ENCODE measurements at regions not wholly inside any gene's neighbourhood (a gene's known extent, or its start where the extent isn't known, plus 50 kb on each side); places are given as distances from the start of the nearest gene placed in this dataset.

DNA sequence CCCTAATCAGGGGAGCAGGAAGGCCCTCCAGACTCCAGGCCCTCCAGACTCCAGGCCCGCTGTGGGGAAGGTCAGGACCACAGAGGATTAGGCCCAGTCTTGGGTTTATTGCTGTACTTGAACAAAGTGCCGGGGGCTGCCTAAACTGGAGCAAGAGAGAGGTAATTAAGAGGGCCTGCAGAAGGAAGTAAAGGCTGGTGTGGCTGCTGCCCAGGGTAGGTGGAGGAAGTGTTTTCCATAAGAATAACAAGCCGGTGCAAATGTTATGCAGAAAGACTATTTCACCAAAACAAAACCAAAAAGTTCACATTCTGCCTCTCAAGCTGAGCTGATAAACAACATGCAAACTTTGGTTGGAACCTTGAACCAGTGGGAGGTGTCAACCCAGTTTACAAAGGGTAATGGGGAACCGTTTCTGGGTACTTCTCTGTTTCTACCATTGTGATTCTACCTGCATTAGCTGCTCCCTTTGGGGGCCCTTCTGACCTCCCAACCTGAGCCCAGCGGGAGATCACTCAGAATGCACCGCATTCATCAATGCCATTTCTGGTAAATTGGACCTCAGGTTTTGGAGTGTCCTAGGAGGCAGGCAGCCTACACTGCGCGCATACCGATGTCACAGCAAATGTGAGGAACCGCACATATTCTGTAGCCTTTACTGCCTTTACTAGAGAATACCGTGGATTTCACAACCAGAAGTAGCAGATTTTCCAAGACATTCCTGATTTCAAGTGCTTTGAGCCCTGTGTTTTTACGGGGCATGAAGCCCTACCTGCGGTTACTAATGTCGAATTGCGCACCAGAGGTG lies 59.7 kb upstream of the BCOR start:
- no peak for DNase-seq

DNA sequence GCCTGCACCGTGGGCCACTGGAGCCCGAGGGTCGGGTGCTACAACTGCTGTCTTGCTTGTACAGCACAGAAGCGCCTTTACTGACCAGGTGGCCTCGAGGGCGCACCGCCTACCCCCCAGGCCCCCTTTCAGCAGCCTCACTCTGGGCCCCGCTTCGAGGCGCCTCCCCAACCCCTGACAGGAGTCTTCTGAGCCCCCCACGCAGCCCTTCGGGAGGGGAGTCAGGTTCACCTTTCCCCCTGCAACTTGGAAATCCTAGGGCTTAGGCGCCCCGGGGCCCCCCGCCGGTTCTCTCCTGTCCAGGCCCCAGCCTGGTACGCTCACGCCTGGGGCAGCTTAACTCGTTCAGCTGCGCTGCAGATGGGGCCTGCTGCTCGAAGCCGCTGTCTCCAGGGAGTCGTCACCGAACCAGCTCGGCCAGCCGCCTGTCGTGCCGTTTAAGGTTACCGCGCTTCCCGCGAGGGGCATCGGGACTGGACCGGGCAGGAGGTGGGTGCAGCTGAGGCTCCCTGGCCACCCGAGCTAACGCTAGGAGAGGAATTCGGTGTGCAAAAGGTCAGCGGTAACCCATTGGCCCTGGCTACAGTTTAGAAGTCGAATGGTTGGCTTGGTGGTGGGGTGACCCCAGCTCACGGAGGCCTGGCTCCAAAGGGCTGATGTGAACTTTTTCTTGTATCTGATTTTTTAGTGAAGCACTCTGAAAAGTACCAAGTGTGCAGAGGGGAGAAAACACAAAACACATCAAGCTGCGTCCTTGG lies 58.9 kb upstream of the BCOR start:
- no peak for DNase-seq

DNA sequence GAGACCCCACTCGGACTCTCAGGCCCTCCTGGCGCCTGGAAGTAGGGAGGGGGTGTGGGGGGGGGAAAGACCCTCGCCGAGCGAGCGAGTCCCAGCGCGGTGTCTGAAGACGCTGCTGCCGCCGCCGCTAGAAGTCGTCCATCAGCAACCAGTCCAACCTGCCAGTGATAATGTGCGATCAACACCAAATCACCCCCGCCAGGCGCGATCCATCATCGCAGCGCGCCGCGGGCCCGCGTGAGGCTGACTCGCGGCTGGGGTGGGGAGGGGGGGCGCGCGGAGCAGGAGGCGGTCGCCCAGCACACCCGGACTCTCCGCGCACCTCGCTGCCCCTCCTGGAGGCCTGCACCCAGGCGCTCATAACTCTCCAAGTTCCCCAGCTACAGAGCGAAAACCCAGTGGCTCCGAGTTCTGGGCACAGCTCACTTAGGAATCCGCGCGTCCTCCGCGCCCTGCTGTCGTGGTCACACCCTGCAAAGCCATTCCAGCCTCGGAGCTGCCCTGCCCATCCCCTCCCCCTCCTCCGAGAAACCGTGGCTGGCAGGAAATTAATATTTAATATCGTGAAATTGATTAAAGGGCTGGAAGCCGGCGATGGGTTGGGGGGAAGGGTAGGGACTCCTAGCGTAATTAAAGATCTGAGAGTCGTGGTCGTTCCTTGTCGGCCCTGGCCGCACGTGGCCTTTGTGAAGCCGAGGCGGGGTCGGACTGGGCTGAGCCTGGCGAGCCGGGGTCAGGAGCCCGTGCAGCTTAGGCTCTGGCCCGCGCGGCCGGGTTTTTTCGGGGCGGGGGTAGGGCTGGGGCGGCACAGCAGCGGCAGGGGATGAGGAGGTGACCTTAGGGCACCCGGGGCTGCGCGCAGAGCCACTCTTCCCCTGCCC lies 58.1 kb upstream of the BCOR start:
- no peak for DNase-seq

DNA sequence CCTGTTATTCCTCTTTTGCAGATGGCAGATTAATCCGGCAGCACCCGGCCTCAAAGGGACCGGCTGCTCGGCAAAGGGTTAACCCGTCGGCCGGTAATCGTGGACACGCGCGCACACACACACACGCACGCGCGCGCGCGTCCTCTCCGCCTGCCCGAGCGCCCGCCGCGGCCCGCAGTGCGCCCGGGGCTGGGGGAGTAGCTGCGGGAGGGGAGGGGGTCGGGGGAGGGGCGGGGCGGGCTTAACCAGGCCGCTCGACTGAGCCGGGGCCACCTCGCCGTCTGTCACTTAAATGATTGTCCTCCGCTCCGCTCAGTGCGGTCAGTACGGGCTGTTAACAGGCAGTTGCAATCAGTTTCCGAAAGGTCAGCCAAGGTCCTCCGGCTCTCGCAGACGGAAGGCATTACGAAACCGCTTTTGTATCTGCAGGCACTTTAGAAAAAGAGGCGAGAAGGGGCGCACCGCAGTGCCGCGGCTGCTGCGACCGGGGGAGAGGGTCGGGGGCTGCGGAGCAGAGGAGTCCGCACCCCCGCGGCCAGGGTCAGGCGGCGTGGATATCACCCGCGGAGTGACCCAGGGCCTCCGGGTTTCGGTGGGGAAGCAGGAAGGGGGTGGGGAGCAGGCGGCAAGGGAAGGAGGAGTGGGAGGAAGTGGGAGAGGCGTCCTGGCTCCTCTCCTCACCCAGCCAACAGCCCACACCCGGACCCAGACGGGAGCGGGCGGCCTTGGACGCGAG lies 57.3 kb upstream of the BCOR start:
- DNase-seq = no peak

DNA sequence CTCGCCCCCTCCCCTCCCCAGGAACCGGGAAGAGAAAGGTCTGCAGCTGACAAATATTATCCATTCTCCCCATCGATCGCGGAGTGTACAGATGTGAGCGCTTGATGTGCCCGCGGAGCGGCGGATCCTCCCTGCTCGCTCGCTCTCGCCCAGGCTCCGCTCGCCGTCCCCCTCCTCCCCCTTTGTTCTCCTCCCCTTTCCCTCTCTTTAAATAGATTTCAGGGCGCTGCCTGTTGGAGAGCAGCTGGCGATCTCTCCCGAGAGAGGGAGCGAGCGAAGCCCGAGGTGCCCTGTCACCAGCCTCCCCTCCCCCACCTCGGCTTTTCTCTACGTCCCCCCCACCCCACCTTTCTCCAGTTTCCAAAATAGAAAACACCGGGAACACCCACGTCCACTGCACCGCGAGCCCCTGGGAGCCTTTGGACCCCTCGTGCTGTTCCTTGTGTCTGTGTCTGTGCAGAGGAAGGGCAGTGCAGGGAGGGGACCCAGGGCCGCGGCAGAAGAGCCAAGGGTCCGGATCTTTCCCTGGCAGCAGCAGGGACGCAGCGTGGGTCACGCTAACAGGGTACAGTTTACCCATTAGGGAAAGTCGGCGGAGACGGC lies 56.6 kb upstream of the BCOR start:
- DNase-seq = peak; percentile 56

DNA sequence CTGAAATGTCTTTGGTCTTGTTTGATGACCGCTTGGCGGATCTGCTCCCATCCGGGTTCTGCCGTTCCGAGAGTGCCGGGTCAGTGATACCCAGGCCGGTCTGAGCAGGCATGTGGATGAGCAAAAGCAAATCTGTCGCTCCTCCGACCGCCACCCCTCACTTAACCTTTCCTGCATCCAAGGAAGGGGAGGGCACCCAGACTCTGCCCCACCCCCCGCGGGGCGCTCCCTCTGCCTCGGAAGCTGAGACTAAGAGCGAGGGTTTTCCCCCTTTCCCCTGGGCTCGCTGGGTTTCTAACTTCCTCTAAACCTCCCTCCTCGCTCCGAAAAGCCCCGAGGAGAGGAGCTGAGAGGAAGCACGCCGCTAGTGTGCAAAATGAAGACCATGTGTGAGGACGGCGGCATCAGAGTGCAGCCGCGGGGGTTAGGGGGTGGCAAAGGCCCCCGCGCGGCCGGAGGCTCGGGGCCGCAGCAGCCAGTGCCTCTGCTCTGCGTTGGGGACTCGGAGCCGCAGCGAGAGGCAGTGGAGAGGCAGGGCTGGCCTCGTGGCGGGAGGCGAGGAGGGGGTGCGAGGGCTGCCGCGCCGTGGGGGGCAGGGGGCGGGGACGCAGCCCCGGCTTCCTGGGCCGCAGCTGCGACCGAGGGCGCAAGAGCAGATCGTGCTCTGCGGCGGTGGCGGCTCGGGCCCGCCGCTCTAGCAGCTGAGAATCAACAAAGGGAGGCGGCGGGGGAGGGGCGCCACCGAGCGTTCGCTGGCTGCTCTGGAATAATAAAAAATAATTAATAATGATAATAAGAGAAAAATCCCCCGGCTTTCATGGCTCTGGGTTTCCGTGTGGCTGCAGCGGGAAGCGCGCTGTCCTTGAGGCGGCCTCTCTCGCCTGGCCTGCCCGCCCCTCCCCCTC lies 55.8 kb upstream of the BCOR start:
- DNase-seq = peak; percentile 56

DNA sequence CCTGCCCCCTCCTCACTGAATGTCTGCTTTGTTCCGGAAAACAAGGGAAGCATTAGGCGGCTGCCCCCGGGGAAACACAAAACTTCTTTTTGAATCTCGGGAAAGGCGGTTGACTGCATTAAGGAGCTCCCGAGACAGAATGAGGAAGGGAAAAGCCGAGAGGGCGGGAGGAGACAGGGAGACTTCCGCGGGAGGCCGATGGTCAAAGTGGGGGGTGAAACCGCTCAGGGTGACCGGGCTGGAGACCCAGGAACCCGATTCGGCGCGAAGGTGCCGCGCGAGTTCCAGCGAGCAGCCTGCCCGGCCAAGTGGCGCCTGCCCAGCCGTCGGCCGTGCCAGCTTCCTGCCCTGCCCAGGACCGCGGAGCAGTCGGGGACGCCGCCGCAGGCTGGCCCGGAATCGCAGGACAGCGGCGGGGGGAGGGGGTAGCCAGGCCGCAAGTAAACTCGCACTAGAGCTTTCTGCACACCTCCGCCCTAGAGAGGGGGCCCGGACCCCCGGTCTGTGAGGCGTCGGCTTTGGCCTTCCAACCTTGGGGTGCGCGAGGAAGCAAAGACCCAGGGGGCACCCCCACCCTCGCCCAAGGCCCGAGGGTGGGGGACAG lies 55.1 kb upstream of the BCOR start:
- DNase-seq = no peak

DNA sequence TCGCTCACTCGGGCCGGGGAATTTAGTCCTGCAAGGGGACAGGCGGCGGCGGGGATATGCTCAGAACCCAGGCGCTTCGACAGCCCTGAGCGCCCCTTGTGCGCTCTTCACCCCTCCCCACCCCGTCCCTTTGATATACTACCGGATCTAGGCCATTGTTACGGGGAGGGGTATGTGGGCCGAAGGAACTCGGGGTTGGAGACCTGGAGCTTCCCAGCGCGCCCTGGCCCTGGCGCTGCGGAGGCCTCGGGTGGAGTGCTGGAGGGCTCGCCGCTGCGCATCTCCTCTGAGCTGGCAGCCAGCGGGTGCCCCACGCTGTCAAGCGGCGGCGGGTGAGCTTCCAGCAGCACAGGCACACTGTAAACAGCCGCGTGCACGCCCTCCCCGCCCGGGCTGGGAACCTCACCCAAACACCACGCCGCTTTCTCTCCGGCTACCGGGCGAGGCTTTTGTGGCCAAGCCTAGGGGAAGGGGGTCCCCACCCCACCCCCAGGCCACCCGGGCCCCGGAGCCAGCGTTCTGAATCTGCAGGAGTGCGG lies 54.5 kb upstream of the BCOR start:
- no peak for DNase-seq

DNA sequence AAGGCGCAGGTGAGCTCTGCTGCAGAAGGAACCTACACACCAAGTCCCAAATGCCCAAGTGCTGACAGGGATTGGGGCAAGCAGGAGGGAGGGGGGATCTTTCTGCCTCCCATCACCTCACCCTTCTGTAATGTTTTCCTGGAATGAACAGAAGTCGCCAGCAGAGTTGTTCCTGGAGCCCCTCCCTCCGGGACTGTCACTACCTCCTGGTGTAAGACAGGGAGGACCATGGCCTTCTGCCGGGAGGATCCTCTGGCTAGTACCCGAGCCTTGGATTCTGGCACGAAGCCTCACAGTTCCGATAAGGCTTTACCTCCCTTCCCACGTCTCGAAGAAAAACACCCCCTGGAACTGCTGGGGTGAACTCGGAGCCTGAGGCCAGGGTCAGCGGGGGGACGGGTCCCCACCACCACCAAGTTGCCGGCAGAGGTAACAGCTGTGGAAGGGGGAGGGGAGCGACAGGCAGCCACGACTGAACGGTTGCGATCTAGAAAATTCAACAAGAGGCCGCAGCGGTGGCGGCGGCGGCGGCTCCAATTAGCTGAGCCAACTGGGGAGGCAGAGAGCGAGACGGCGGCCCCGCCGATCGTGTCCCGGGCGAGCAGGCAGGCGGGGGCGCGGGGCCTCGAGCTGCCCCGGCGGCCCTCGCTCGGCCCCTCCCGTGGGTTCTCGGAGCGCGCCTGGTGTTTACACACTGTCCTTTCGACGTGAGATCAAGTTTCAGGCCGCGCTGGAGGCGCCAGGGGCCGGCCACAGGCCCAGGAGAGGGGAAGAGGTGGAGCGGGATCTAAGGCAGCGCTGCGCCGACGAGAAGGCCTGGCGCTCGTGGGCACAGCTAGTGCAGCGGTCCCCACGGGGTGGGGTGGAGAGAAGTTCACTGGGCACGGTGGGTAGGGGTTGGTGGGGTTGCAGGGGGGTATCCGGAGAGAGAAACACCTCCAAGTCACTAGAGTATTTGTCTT lies 53.7 kb upstream of the BCOR start:
- no peak for DNase-seq

DNA sequence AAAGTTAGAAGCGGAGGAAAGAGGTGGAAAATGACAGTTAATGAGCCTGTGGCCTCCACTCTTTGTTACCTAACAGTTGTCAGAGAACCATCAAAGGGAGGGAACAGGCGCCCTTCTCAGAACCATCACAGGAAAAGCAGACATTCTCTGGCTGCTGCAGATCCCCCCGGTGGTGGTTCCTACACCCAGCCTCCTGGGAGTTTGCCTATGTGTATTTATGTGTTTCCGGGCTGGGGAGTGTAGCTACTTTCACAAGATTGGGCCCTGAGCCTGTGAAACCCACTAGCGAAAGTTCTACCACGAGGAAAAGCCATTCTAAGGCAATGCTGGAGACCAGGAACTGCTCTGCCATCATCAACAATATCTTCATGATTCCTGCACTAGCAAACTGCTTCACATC lies 52.7 kb upstream of the BCOR start:
- DNase-seq = no peak

DNA sequence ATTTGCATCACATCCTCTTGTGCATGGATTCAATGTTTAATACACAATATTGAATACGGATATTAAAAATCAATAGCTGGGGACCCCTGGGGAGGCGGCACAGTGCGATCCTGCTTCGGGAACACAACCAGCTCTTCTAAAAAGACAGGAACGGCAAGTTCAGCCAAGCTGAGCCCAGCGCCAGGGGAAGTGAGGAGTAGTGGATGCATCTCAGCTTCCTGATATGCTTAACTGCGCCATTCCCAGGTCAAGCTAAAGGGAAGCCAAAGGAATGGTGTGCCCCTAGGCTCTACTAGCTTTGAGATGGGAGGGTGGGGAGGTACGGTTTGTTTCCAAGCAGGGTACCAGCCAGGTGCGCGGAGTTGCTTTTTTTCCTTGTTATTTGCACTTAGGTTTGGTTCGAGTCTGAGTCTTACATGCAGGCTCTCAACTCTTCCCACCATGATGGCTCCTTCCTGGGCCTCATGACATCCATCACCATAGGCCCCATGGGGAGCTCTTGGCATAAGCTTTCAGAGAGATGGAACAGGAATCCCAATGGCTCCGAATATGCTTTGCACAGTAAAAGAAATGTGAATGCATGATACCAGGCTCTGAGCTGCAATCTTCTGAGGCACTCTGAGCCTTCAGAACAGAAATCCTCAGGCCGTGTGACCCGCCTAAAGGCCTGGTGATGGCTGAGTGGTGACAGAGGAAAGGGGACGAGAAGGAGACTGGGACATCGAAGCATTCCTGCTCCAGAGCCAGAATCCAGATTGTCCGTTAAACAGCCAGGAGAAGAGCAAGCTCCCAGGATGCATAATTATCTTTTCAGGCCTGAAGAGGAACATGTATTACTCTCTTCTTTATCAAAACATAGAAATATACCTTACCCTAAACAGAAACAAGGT lies 51.8 kb upstream of the BCOR start:
- DNase-seq = no peak

DNA sequence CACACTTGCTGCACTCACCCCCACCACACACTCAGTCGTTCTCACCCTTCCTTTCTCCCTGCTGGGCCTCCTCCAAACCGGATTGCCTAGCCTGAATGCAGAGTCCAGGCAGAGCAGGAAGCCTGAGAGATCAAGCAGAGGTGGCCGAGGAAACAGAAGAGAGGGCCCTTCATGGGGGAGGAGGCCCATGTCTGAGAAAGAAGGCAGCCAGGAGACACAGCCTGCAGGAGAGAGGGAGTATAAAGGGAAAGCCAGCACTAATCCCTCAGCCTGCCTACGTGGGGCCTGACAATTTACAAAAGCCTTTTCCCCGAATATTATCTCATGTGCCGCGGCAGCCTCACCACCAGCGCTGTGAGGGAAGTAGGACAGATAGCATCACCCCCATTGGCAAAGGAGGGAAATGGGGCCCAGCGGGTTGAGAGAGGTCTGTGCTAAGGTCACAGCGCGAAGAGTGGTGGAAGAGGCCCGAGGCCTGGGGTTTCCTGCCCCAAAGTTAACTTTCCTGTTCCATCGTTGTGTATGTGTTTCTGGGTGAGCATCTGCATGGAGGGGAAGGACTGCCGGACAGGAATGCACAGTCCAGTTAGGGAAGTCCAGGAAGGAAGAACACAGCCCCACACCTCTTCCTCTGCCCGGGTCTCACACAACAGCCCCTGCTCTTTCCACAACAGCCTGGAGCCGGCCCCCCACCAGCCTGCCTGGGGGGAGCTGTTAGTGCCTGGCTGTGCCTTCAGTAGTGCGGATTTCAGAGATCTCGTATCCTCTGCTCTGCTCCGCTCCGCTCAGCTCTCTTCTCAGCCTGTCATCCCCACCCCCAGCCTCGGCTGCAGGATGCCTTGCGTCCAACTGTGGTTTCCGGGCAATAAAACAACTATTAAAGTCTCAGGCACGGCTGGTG lies 50.9 kb upstream of the BCOR start:
- DNase-seq = no peak

DNA sequence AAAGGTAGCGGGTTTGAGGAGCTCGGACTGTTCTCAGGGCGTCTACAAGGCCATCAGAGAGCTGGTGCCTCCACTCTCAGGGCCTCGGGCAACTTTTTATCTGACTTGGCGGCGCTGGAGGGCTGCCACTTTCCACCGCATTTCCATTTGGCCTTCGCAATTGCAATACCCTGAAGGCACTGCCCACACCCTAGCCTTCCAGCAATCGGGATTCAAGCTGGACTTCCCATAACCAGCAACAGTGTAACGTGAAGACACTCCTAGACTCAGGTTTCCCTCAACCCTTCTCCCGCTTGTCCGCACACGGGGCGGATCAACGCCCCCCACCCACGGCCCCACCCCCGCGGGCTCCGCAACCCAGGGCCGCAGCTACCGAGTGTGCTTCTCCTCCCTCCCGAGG lies 50.2 kb upstream of the BCOR start:
- DNase-seq = no peak

All from NCI-H1417 treated with DMSO at 0.1 percent for 48 hours (cell line).